ENCODE measurements at regions not wholly inside any gene's neighbourhood (a gene's known extent, or its start where the extent isn't known, plus 50 kb on each side); places are given as distances from the start of the nearest gene placed in this dataset.

DNA sequence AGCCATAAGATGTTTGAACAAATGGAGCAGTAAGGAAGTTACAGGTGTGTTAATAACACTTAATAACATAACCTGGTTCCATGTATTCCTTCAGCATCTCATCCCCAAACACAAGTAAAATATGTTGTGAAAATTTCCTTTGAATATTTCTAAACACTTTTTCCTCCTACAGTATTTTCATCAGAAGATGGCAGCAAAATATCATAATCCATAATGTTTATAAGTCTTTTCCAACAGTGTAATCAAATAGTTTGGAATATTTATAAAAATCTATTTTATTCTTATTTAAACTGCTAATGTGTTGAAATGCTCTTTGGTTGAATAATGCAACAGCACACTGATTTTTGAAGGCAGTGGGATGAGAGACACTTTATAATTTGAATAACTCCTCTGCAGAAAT lies 1020.5 kb downstream of the OTOL1 start:
- no TSS peak for BruUV-seq (replicated peaks)
- intact Hi-C loops (cut with micrococcal nuclease; ENCODE audit: unreplicated experiment): no loop called here

DNA sequence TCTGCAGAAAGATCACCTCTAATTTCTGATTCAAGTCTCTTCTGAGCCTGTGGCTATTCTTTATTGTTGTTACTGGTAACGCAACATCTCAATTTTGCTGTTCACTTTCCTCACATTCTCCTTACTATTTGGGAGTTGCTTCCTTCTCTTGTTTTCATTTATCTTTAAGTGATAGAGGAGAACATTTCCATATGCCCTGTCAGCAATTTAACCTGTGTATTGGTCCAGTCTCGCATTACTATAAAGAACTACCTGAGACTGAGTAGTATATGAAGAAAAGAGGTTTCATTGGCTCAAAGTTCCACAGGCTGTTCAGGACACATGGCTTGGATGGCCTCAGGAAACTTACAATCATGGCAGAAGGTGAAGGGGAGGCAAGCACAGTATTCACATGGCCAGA lies 1025.1 kb downstream of the OTOL1 start:
- intact Hi-C loops (cut with micrococcal nuclease; ENCODE audit: unreplicated experiment) (no loop called here), in situ Hi-C loops (cut with HindIII; ENCODE audit: extremely low pct_ligation_motif_present, low pct_unique_long_range_greater_than_20kb) (no loop called here)
- Histone ChIP-seq H3K4me3 (replicated peaks in 1 of 3; ENCODE audit: insufficient read depth in 1 of 3, low read depth in 2 of 3, low read length in 3 of 3) (no peak overlapping the region), H3K4me1 (ENCODE audit: insufficient read depth, low read length) (no peaks in the 10 kb centered on the region), H4K20me1 (ENCODE audit: insufficient read depth, low read length) (no peaks in the 10 kb centered on the region), H3K9ac (ENCODE audit: insufficient read depth, low read depth, low read length) (no peak overlapping the region), H3K27ac (ENCODE audit: extremely low read length, insufficient read depth, low read length) (no peak overlapping the region), H3K27me3 (ENCODE audit: control insufficient read depth in 1 of 2, insufficient read depth in 2 of 2, low read length in 2 of 2) (no peaks in the 10 kb centered on the region), H3K79me2 (ENCODE audit: insufficient read depth, low read length) (no peaks in the 10 kb centered on the region), H2AFZ (ENCODE audit: low read length) (no peak overlapping the region), H3K4me2 (ENCODE audit: low read depth, low read length) (no peak overlapping the region), H3K36me3 (replicated peaks in 1 of 2; ENCODE audit: control insufficient read depth in 1 of 2, insufficient read depth in 2 of 2, low read length in 2 of 2) (no peaks in the 10 kb centered on the region), H3K9me3 (ENCODE audit: low read length) (no peaks in the 10 kb centered on the region)
- 67% methylated on average over 2 of the region's 2 CpGs for WGBS (ENCODE audit: low lambda C conversion rate)
- FAIRE-seq: no peak
- POLR2A ChIA-PET: no interaction called here
- no peak for DNase-seq (ENCODE audit: low spot score)
- TF ChIP-seq, protein P1, sequence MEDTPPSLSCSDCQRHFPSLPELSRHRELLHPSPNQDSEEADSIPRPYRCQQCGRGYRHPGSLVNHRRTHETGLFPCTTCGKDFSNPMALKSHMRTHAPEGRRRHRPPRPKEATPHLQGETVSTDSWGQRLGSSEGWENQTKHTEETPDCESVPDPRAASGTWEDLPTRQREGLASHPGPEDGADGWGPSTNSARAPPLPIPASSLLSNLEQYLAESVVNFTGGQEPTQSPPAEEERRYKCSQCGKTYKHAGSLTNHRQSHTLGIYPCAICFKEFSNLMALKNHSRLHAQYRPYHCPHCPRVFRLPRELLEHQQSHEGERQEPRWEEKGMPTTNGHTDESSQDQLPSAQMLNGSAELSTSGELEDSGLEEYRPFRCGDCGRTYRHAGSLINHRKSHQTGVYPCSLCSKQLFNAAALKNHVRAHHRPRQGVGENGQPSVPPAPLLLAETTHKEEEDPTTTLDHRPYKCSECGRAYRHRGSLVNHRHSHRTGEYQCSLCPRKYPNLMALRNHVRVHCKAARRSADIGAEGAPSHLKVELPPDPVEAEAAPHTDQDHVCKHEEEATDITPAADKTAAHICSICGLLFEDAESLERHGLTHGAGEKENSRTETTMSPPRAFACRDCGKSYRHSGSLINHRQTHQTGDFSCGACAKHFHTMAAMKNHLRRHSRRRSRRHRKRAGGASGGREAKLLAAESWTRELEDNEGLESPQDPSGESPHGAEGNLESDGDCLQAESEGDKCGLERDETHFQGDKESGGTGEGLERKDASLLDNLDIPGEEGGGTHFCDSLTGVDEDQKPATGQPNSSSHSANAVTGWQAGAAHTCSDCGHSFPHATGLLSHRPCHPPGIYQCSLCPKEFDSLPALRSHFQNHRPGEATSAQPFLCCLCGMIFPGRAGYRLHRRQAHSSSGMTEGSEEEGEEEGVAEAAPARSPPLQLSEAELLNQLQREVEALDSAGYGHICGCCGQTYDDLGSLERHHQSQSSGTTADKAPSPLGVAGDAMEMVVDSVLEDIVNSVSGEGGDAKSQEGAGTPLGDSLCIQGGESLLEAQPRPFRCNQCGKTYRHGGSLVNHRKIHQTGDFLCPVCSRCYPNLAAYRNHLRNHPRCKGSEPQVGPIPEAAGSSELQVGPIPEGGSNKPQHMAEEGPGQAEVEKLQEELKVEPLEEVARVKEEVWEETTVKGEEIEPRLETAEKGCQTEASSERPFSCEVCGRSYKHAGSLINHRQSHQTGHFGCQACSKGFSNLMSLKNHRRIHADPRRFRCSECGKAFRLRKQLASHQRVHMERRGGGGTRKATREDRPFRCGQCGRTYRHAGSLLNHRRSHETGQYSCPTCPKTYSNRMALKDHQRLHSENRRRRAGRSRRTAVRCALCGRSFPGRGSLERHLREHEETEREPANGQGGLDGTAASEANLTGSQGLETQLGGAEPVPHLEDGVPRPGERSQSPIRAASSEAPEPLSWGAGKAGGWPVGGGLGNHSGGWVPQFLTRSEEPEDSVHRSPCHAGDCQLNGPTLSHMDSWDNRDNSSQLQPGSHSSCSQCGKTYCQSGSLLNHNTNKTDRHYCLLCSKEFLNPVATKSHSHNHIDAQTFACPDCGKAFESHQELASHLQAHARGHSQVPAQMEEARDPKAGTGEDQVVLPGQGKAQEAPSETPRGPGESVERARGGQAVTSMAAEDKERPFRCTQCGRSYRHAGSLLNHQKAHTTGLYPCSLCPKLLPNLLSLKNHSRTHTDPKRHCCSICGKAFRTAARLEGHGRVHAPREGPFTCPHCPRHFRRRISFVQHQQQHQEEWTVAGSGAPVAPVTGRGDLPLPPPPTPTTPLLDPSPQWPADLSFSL (CRISPR knock-in tag; IDR thresholded peaks at IDR 0.05): no peak
- TF ChIP-seq NRL (CRISPR knock-in tag; IDR thresholded peaks at IDR 0.05; ENCODE audit: borderline replicate concordance) (no peak), MAFF (IDR thresholded peaks at IDR 0.05; ENCODE audit: low read depth, low read length) (peak; percentile 69), MAFK (conservative IDR thresholded peaks at IDR 0.05 in 1 of 2, IDR thresholded peaks at IDR 0.05 in 1 of 2; ENCODE audit: low read length in 2 of 2) (peak; percentile 56 to 75), ZNF674 (CRISPR knock-in tag; IDR thresholded peaks at IDR 0.05; ENCODE audit: low read depth) (no peak)
- TF ChIP-seq, protein P2, sequence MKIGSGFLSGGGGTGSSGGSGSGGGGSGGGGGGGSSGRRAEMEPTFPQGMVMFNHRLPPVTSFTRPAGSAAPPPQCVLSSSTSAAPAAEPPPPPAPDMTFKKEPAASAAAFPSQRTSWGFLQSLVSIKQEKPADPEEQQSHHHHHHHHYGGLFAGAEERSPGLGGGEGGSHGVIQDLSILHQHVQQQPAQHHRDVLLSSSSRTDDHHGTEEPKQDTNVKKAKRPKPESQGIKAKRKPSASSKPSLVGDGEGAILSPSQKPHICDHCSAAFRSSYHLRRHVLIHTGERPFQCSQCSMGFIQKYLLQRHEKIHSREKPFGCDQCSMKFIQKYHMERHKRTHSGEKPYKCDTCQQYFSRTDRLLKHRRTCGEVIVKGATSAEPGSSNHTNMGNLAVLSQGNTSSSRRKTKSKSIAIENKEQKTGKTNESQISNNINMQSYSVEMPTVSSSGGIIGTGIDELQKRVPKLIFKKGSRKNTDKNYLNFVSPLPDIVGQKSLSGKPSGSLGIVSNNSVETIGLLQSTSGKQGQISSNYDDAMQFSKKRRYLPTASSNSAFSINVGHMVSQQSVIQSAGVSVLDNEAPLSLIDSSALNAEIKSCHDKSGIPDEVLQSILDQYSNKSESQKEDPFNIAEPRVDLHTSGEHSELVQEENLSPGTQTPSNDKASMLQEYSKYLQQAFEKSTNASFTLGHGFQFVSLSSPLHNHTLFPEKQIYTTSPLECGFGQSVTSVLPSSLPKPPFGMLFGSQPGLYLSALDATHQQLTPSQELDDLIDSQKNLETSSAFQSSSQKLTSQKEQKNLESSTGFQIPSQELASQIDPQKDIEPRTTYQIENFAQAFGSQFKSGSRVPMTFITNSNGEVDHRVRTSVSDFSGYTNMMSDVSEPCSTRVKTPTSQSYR (CRISPR knock-in tag; IDR thresholded peaks at IDR 0.05; ENCODE audit: borderline replicate concordance): no peak
- CTCF ChIA-PET (ENCODE audit: low intra/inter-chr PET ratio, low total read pairs): no interaction called here
- no peak for ATAC-seq
- no TSS peak for BruUV-seq (replicated peaks)

More for the DNA sequence above, 1020.5 kb downstream of the OTOL1 start:
- Histone ChIP-seq H4K20me1 (ENCODE audit: insufficient read depth, low read length) (no peaks in the 10 kb centered on the region), H3K4me2 (ENCODE audit: low read depth, low read length) (no peak overlapping the region), H3K27me3 (ENCODE audit: control insufficient read depth in 1 of 2, insufficient read depth in 2 of 2, low read length in 2 of 2) (no peaks in the 10 kb centered on the region), H3K4me1 (ENCODE audit: insufficient read depth, low read length) (no peaks in the 10 kb centered on the region), H2AFZ (ENCODE audit: low read length) (no peak overlapping the region), H3K9ac (ENCODE audit: insufficient read depth, low read depth, low read length) (no peak overlapping the region), H3K79me2 (ENCODE audit: insufficient read depth, low read length) (no peaks in the 10 kb centered on the region), H3K9me3 (ENCODE audit: low read length) (no peaks in the 10 kb centered on the region), H3K36me3 (replicated peaks in 1 of 2; ENCODE audit: control insufficient read depth in 1 of 2, insufficient read depth in 2 of 2, low read length in 2 of 2) (no peaks in the 10 kb centered on the region), H3K27ac (ENCODE audit: extremely low read length, insufficient read depth, low read length) (no peak overlapping the region), H3K4me3 (replicated peaks in 1 of 3; ENCODE audit: insufficient read depth in 1 of 3, low read depth in 2 of 3, low read length in 3 of 3) (no peak overlapping the region)
- no peak for ATAC-seq
- CTCF ChIA-PET (ENCODE audit: low intra/inter-chr PET ratio, low total read pairs): no interaction called here
- DNase-seq (ENCODE audit: low spot score): no peak
- POLR2A ChIA-PET: no interaction called here
- TF ChIP-seq EEA1 (CRISPR knock-in tag; IDR thresholded peaks at IDR 0.05; ENCODE audit: borderline replicate concordance) (no peak), AKAP8 (CRISPR knock-in tag; IDR thresholded peaks at IDR 0.05) (no peak), ZNF781 (CRISPR knock-in tag; IDR thresholded peaks at IDR 0.05; ENCODE audit: borderline replicate concordance, not compliant biosample characterization) (no peak)
- FAIRE-seq: no peak
- in situ Hi-C loops (cut with HindIII; ENCODE audit: extremely low pct_ligation_motif_present, low pct_unique_long_range_greater_than_20kb): no loop called here

Data from HepG2 (cell line).